GM12878 (cell line): ENCODE measurements at regions not wholly inside any gene's neighbourhood (a gene's known extent, or its start where the extent isn't known, plus 50 kb on each side); places are given as distances from the start of the nearest gene placed in this dataset.

ENCODE experiments used
- ATAC-seq: fragments of 200-7000 bp; cut with Tn5 transposase; 3 replicates; pipeline ENCODE4 v1.9.1; 2020; ENCODE audit warnings: mild to moderate bottlenecking, moderate library complexity
- BruUV-seq: library from RNA; stranded (reverse); fragments of 400-500 nt; replicated peaks from 2 replicates; lab custom pipeline; 2021; lab: Mats Ljungman, UMichigan
- CTCF ChIA-PET: fragments of 300-600 bp; sonication (Branson Sonifier 250); formaldehyde crosslinking; extraction: SDS; loops from one replicate; lab custom pipeline; 2021; ENCODE audit warnings: inconsistent platforms; lab: Yijun Ruan, JAX
- POLR2A ChIA-PET: fragments of 350-600 bp; formaldehyde crosslinking; extraction: SDS; loops from one replicate; lab custom pipeline; 2021; ENCODE audit warnings: inconsistent platforms; lab: Charles Lee
- RAD21 ChIA-PET: fragments of 300-600 bp; sonication (Branson Sonifier 250); formaldehyde crosslinking; loops from one replicate; lab custom pipeline; 2023; ENCODE audit warnings: antibody characterized with exemption; ENCODE audit not compliant: unreplicated experiment; lab: Charles Lee
- SMC1A ChIA-PET: fragments of 300-600 bp; sonication (Branson Sonifier 250); formaldehyde crosslinking; loops from one replicate; lab custom pipeline; 2023; ENCODE audit not compliant: unreplicated experiment, uncharacterized antibody; lab: Charles Lee
- DNase-seq: peaks from one replicate; pipeline ENCODE4 v3.0.0-alpha.2; 2011; ENCODE audit warnings: low read depth, low spot score
- FAIRE-seq: peaks from 3 replicates; lab custom pipeline; 2011; peaks lifted over from hg19 to GRCh38; lab: Jason Lieb, UNC
- H2AFZ ChIP-seq: 2 replicates; pipeline ENCODE4 v1.6.0; 2011; ENCODE audit warnings: low read depth, low read length, control low read depth; ENCODE audit not compliant: control insufficient read depth
- H3K27ac ChIP-seq: 2 replicates; pipeline ENCODE4 v1.5.1; 2011; ENCODE audit warnings: control low read depth; ENCODE audit not compliant: control insufficient read depth, insufficient read depth
- H3K27me3 ChIP-seq, 2 experiments: replicated peaks in 1 of 2; 2 replicates each; pipeline versions ENCODE4 v1.6.0 to v1.6.1; 2011; ENCODE audit warnings: low read length in 1 of 2; ENCODE audit not compliant: control insufficient read depth in 2 of 2, insufficient read depth in 2 of 2
- H3K36me3 ChIP-seq, 2 experiments: 2 replicates each; pipeline ENCODE4 v1.5.1; 2011; ENCODE audit warnings: low read length in 1 of 2; ENCODE audit not compliant: control insufficient read depth in 2 of 2, insufficient read depth in 2 of 2
- H3K4me1 ChIP-seq: 2 replicates; pipeline ENCODE4 v1.6.1; 2011; ENCODE audit warnings: mild to moderate bottlenecking, low read length, moderate library complexity, mixed read lengths; ENCODE audit not compliant: control insufficient read depth, insufficient read depth
- H3K4me2 ChIP-seq: 2 replicates; pipeline ENCODE4 v1.6.0; 2011; ENCODE audit warnings: control low read depth; ENCODE audit not compliant: control insufficient read depth, insufficient read depth
- H3K4me3 ChIP-seq: fragments of 200-600 bp; sonication (generic); 2 replicates; pipeline ENCODE4 v1.5.1; 2016
- H3K79me2 ChIP-seq: 2 replicates; pipeline ENCODE4 v1.6.0; 2011; ENCODE audit warnings: low read length; ENCODE audit not compliant: control insufficient read depth, insufficient read depth
- H3K9ac ChIP-seq: 2 replicates; pipeline ENCODE4 v1.8.0; 2011; ENCODE audit warnings: low read length, control low read depth, mixed read lengths; ENCODE audit not compliant: control insufficient read depth, insufficient read depth
- H3K9me3 ChIP-seq: replicated peaks from 3 replicates; pipeline ENCODE4 v1.5.1; 2011; ENCODE audit warnings: mild to moderate bottlenecking, low read length; ENCODE audit not compliant: control insufficient read depth, insufficient read depth
- H4K20me1 ChIP-seq: 2 replicates; pipeline ENCODE4 v1.6.0; 2011; ENCODE audit not compliant: control insufficient read depth, insufficient read depth
- EED ChIP-seq: sonication (generic); IDR thresholded peaks from 2 replicates; pipeline ENCODE4 v1.6.1; 2016; ENCODE audit warnings: antibody characterized with exemption, low read depth
- YBX1 ChIP-seq: fragments of 450-650 bp; IDR thresholded peaks from 2 replicates; pipeline ENCODE4 v1.6.1; 2016; ENCODE audit warnings: antibody characterized with exemption
- WGBS: methylation state at CpG from one replicate; pipeline ENCODE4 v1.1.6; 2016; ENCODE audit warnings: low lambda C conversion rate; ENCODE audit not compliant: insufficient replicate concordance, insufficient coverage; ENCODE audit errors: missing lambda C conversion rate; 5-methylcytosine and 5-hydroxymethylcytosine counted together
- in situ Hi-C: fragments of 300-500 bp; cut with MboI; formaldehyde crosslinking; loops from 9 replicates; pipeline ENCODE4 v1.14.3; 2018; ENCODE audit warnings: mixed read lengths
- intact Hi-C: fragments of 100-400 bp; cut with micrococcal nuclease; formaldehyde crosslinking; loops from one replicate; pipeline ENCODE4 v1.14.2; 2022; ENCODE audit not compliant: unreplicated experiment
- TF ChIP-seq, protein P1 (sequence below): fragments of 450-650 bp; IDR thresholded peaks from 2 replicates; pipeline ENCODE4 v1.6.1; 2017; ENCODE audit warnings: mild to moderate bottlenecking, moderate library complexity

DNA sequence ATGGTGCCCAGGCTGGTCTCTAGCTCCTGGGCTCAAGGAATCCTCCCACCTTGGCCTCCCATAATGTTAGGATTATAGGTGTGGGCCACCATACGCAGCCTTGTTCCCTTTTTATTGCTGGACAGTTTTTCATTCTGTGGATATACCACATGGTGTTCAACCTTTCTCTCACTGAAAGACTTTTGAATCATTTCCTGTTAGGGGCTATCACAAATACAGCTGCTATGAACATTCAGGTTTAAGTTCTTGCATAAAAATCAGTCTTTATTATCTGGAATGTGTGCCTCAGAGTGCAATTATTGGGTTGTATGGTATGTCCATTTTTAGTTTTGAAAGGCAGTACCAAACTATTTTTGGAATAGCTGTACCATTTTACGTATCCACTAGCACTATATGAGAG is 647.2 kb downstream of the LIG4 start:
- Histone ChIP-seq H3K36me3 (no peaks in the 10 kb centered on the region), H3K27ac (no peak overlapping the region), H3K27me3 (no peaks in the 10 kb centered on the region), H2AFZ (no peak overlapping the region), H4K20me1 (no peaks in the 10 kb centered on the region), H3K9me3 (no peaks in the 10 kb centered on the region), H3K9ac (no peak overlapping the region), H3K4me1 (no peaks in the 10 kb centered on the region), H3K4me2 (no peak overlapping the region), H3K79me2 (no peaks in the 10 kb centered on the region), H3K4me3 (no peak overlapping the region)
- RAD21 ChIA-PET, result no interaction called here
- TF ChIP-seq, protein P1, sequence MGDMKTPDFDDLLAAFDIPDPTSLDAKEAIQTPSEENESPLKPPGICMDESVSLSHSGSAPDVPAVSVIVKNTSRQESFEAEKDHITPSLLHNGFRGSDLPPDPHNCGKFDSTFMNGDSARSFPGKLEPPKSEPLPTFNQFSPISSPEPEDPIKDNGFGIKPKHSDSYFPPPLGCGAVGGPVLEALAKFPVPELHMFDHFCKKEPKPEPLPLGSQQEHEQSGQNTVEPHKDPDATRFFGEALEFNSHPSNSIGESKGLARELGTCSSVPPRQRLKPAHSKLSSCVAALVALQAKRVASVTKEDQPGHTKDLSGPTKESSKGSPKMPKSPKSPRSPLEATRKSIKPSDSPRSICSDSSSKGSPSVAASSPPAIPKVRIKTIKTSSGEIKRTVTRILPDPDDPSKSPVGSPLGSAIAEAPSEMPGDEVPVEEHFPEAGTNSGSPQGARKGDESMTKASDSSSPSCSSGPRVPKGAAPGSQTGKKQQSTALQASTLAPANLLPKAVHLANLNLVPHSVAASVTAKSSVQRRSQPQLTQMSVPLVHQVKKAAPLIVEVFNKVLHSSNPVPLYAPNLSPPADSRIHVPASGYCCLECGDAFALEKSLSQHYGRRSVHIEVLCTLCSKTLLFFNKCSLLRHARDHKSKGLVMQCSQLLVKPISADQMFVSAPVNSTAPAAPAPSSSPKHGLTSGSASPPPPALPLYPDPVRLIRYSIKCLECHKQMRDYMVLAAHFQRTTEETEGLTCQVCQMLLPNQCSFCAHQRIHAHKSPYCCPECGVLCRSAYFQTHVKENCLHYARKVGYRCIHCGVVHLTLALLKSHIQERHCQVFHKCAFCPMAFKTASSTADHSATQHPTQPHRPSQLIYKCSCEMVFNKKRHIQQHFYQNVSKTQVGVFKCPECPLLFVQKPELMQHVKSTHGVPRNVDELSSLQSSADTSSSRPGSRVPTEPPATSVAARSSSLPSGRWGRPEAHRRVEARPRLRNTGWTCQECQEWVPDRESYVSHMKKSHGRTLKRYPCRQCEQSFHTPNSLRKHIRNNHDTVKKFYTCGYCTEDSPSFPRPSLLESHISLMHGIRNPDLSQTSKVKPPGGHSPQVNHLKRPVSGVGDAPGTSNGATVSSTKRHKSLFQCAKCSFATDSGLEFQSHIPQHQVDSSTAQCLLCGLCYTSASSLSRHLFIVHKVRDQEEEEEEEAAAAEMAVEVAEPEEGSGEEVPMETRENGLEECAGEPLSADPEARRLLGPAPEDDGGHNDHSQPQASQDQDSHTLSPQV, result no peak
- TF ChIP-seq YBX1 (no peak), EED (no peak)
- POLR2A ChIA-PET, result no interaction called here
- SMC1A ChIA-PET, result no interaction called here
- no TSS peak for BruUV-seq
- DNase-seq (no peak), ATAC-seq (no peak), FAIRE-seq (no peak)
- WGBS, result 83% methylated on average over 2 of the region's 2 CpGs
- CTCF ChIA-PET, result no interaction called here
- in situ Hi-C loops (no loop called here), intact Hi-C loops (no loop called here)
